ENCODE measurements at regions not wholly inside any gene's neighbourhood (a gene's known extent, or its start where the extent isn't known, plus 50 kb on each side); places are given as distances from the start of the nearest gene placed in this dataset.
"Not testable (repeated sequence)": the region's sequence is repeated elsewhere in the genome, so short reads cannot be mapped to it uniquely, and the experiment has no call there.

GRCh38 chr3:64363842-64364241, 138.6 kb upstream of the PRICKLE2 start:
- DNase-seq (ENCODE audit: low read depth) = no peak
- no peak for TF ChIP-seq CTCF (conservative IDR thresholded peaks at IDR 0.05; ENCODE audit: control insufficient read depth, insufficient read depth, low read depth, low read length)
- no peak overlapping the region for H3K4me3 ChIP-seq (ENCODE audit: control insufficient read depth, low read depth, low read length)

- no peak overlapping the region for H3K4me3 ChIP-seq (ENCODE audit: control insufficient read depth, low read depth, low read length)
- DNase-seq (ENCODE audit: low read depth) = peak; percentile 33
- no peak for TF ChIP-seq CTCF (conservative IDR thresholded peaks at IDR 0.05; ENCODE audit: control insufficient read depth, insufficient read depth, low read depth, low read length)
Observed at GRCh38 chr3:64361962-64362735, 136.9 kb upstream of the PRICKLE2 start.

GRCh38 chr3:64361036-64361435, 135.8 kb upstream of the PRICKLE2 start:
- DNase-seq (ENCODE audit: low read depth); H3K4me3 ChIP-seq (ENCODE audit: control insufficient read depth, low read depth, low read length): not testable (repeated sequence)

- no peak overlapping the region for H3K4me3 ChIP-seq (ENCODE audit: control insufficient read depth, low read depth, low read length)
- TF ChIP-seq CTCF (conservative IDR thresholded peaks at IDR 0.05; ENCODE audit: control insufficient read depth, insufficient read depth, low read depth, low read length) = no peak
- DNase-seq (ENCODE audit: low read depth) = no peak
Observed at GRCh38 chr3:64360280-64360679, 135.0 kb upstream of the PRICKLE2 start.

- no peak for TF ChIP-seq CTCF (conservative IDR thresholded peaks at IDR 0.05; ENCODE audit: control insufficient read depth, insufficient read depth, low read depth, low read length)
- DNase-seq (ENCODE audit: low read depth) = no peak
- H3K4me3 ChIP-seq (ENCODE audit: control insufficient read depth, low read depth, low read length) = no peak overlapping the region
Observed at GRCh38 chr3:64359735-64360134, 134.5 kb upstream of the PRICKLE2 start.

- no peak for DNase-seq (ENCODE audit: low read depth)
- no peak overlapping the region for H3K4me3 ChIP-seq (ENCODE audit: control insufficient read depth, low read depth, low read length)
- no peak for TF ChIP-seq CTCF (conservative IDR thresholded peaks at IDR 0.05; ENCODE audit: control insufficient read depth, insufficient read depth, low read depth, low read length)
Observed at GRCh38 chr3:64358853-64359252, 133.6 kb upstream of the PRICKLE2 start.

- no peak overlapping the region for H3K4me3 ChIP-seq (ENCODE audit: control insufficient read depth, low read depth, low read length)
- DNase-seq (ENCODE audit: low read depth) = no peak
- TF ChIP-seq CTCF (conservative IDR thresholded peaks at IDR 0.05; ENCODE audit: control insufficient read depth, insufficient read depth, low read depth, low read length) = no peak
Observed at GRCh38 chr3:64358176-64358575, 132.9 kb upstream of the PRICKLE2 start.

All from fibroblast of mammary gland (primary cell).